Activated B cell treated with CpG ODN at 0.5 μM for 24 hours (primary cell): ENCODE measurements at regions not wholly inside any gene's neighbourhood (a gene's known extent, or its start where the extent isn't known, plus 50 kb on each side); places are given as distances from the start of the nearest gene placed in this dataset.

Experiments used
- ATAC-seq: fragments of 200-7000 bp; cut with Tn5 transposase; one replicate; pipeline ENCODE4 v1.10.0; 2021; ENCODE audit warnings: low read depth, mild to moderate bottlenecking, moderate library complexity
- CTCF ChIA-PET: fragments of 350-600 bp; sonication (Branson Sonifier 250); formaldehyde crosslinking; loops from one replicate; lab custom pipeline; 2021; ENCODE audit warnings: antibody characterized with exemption; lab: Charles Lee
- POLR2A ChIA-PET: fragments of 350-600 bp; sonication (Branson Sonifier 250); formaldehyde crosslinking; loops from one replicate; lab custom pipeline; 2021; ENCODE audit warnings: antibody characterized with exemption; lab: Charles Lee
- DNase-seq: peaks from one replicate; pipeline ENCODE4 v3.0.0; 2022
- H3K27ac Mint-ChIP-seq: one replicate; pipeline ENCODE4 v1.8.0; 2020; ENCODE audit warnings: mixed read lengths
- H3K27me3 Mint-ChIP-seq: one replicate; pipeline ENCODE4 v1.8.0; 2021; ENCODE audit warnings: mixed read lengths
- H3K36me3 Mint-ChIP-seq: one replicate; pipeline ENCODE4 v1.8.0; 2021; ENCODE audit warnings: low read depth, mixed read lengths
- H3K4me1 Mint-ChIP-seq: one replicate; pipeline ENCODE4 v1.8.0; 2021; ENCODE audit warnings: mixed read lengths
- H3K4me3 Mint-ChIP-seq: one replicate; pipeline ENCODE4 v1.8.0; 2020; ENCODE audit warnings: mild to moderate bottlenecking, mixed read lengths
- H3K9me3 Mint-ChIP-seq: one replicate; pipeline ENCODE4 v1.8.0; 2020; ENCODE audit warnings: mixed read lengths
- intact Hi-C: fragments of 100-400 bp; cut with micrococcal nuclease; formaldehyde crosslinking; loops from one replicate; pipeline ENCODE4 v1.15.1; 2024
- TF ChIP-seq, protein P1 (sequence below): fragments of 200-600 bp; IDR thresholded peaks from one replicate; pipeline ENCODE4 v1.8.0; 2022; ENCODE audit warnings: antibody characterized with exemption, mild to moderate bottlenecking

DNA sequence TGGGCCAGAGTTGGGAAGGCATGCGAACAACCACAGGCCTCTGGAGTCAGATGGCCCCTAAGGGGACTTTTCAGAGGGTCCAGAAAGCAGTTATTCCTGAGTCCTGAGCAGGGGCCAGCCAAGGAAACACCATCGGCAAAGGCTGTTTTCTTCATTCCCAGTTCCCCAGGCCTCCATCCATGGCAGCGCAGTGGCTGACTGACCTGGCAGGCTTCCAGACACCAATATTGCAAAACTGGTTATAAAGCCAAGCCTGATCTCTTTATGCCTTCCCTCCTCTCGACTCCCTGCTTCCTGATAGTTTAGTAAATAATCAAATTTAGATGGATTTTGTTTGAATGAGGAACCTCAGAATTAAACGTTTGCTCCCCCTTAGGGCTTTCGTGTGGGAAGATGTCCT, 133.4 kb upstream of the ITGA6 start:
- H3K36me3 Mint-ChIP-seq, result no peaks in the 10 kb centered on the region

DNA sequence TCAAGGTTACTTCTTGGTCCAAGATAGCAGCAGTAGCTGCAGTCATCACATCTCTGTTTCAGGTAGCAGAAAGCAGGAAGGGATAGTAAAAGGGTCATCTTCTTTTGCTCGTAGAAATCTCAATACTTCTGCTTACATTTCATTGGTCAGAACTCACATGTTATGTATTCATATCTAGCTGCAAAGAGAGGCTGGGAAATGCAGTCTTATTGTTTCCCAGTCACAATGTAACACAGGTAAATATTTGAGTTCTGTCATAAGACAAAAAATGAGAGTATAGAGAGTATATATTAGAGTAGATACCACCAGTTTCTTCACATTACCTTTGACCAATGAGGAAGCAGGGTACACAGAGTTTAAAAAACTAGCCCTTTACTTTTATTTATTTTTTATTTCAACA, 132.4 kb upstream of the ITGA6 start:
- ATAC-seq (no peak), DNase-seq (no peak)
- intact Hi-C loops, result no loop called here
- Mint-ChIP-seq H3K9me3 (no peaks in the 10 kb centered on the region), H3K27me3 (peaks cover 18% of the 10 kb centered on the region), H3K4me1 (no peaks in the 10 kb centered on the region), H3K36me3 (no peaks in the 10 kb centered on the region), H3K27ac (no peak overlapping the region), H3K4me3 (no peak overlapping the region)
- POLR2A ChIA-PET, result no interaction called here
- CTCF ChIA-PET, result no interaction called here
- TF ChIP-seq, protein P1, sequence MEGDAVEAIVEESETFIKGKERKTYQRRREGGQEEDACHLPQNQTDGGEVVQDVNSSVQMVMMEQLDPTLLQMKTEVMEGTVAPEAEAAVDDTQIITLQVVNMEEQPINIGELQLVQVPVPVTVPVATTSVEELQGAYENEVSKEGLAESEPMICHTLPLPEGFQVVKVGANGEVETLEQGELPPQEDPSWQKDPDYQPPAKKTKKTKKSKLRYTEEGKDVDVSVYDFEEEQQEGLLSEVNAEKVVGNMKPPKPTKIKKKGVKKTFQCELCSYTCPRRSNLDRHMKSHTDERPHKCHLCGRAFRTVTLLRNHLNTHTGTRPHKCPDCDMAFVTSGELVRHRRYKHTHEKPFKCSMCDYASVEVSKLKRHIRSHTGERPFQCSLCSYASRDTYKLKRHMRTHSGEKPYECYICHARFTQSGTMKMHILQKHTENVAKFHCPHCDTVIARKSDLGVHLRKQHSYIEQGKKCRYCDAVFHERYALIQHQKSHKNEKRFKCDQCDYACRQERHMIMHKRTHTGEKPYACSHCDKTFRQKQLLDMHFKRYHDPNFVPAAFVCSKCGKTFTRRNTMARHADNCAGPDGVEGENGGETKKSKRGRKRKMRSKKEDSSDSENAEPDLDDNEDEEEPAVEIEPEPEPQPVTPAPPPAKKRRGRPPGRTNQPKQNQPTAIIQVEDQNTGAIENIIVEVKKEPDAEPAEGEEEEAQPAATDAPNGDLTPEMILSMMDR, result no peak

More for the DNA sequence above, 133.4 kb upstream of the ITGA6 start:
- intact Hi-C loops, result no loop called here
- no peak for ATAC-seq
- Mint-ChIP-seq H3K27me3 (peaks cover 14% of the 10 kb centered on the region), H3K4me1 (no peaks in the 10 kb centered on the region), H3K27ac (no peak overlapping the region), H3K9me3 (no peaks in the 10 kb centered on the region), H3K4me3 (no peak overlapping the region)
- no peak for DNase-seq
- TF ChIP-seq, protein P1, result no peak
- ChIA-PET CTCF (no interaction called here), POLR2A (no interaction called here)

DNA sequence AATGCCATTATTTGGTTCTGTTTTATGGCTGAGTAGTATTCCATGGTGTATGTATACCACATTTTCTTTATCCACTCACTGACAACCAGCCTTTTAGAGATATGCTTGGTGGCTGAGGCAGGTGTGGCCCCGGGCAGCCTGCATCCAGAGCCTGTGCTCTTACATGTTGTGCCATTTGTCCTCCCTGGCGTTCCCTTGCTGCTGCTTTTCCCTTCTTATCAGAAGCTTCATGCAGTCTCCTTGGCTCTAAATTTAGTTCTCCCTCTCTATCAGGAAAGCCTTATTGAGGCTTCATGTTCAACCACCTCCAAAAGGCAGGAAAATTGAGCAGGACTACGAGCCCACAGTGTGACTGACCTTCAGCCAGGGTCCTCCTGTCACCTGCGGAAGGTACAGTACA, 131.7 kb upstream of the ITGA6 start:
- CTCF ChIA-PET, result no interaction called here
- no peak overlapping the region for H3K4me3 Mint-ChIP-seq
- H3K9me3 Mint-ChIP-seq, result no peaks in the 10 kb centered on the region
- intact Hi-C loops, result no loop called here
- no peaks in the 10 kb centered on the region for H3K36me3 Mint-ChIP-seq
- ATAC-seq (no peak), DNase-seq (no peak)
- no peak overlapping the region for H3K27ac Mint-ChIP-seq
- POLR2A ChIA-PET, result no interaction called here
- TF ChIP-seq, protein P1, result no peak
- peaks cover 23% of the 10 kb centered on the region for H3K27me3 Mint-ChIP-seq
- no peaks in the 10 kb centered on the region for H3K4me1 Mint-ChIP-seq

DNA sequence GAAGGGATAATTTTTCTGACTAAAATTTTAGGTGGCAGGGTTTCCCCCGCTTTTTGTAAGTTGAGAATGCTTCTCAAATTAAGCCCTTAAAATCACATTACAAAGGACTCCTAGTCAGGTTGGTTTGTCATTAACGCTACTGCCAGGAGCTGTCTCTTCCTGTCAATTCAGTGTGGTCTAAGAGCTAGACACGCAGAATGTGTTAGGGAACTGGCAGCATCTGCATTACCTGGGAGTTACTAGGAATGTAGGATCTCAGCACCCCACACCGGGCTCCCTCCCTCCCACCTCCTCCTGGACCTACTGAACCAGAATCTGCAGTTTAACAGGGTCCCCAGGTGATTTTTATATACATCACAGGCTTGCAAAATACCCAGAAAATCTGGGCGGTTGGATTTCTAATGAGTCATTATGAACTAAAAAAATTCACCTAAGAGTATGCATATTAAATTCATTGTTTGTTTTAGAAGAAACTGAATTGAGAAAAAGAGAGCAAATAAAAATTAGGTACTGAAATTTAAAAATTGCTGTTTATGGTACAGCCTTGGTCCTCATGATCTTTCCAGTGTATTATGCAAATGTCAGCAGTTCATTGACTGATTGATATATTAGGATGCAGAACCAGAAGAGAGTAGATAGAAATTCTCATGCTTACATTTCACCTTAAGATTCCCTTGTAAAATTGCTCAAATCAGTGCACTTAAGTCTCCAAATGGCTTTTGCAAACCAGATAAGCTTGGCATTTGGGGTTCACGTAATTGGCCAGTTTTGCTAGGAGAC, 130.9 kb upstream of the ITGA6 start:
- Mint-ChIP-seq H3K4me3 (no peak overlapping the region), H3K27ac (no peak overlapping the region), H3K4me1 (no peaks in the 10 kb centered on the region), H3K27me3 (peaks cover 26% of the 10 kb centered on the region), H3K36me3 (no peaks in the 10 kb centered on the region), H3K9me3 (no peaks in the 10 kb centered on the region)
- TF ChIP-seq, protein P1, result no peak
- ATAC-seq, result no peak
- intact Hi-C loops, result no loop called here
- ChIA-PET CTCF (no interaction called here), POLR2A (no interaction called here)
- DNase-seq, result no peak

DNA sequence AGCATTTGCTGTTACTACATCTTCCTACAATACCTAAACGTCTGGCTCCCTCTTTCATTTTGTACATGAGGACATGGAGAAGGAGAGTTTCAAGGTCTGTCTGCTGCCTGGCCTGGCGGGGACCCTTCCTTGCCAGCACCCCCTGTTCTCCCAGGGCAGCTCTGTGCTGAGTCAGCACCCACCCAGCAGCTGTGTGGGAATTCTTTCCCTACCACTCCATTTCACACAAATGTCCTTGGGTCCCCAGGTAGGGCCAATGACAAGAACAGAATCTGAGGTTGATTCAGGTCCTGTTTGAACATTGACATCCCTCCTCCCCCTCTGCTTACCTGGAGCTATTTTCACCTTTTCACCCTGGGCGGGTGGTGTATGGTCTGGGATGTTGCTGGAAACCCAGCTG, 129.9 kb upstream of the ITGA6 start:
- H3K27me3 Mint-ChIP-seq, result peaks cover 26% of the 10 kb centered on the region
- CTCF ChIA-PET, result no interaction called here
- no peak overlapping the region for H3K4me3 Mint-ChIP-seq
- H3K9me3 Mint-ChIP-seq, result no peaks in the 10 kb centered on the region
- DNase-seq (no peak), ATAC-seq (no peak)
- POLR2A ChIA-PET, result no interaction called here
- H3K4me1 Mint-ChIP-seq, result no peaks in the 10 kb centered on the region
- TF ChIP-seq, protein P1, result no peak
- H3K27ac Mint-ChIP-seq, result no peak overlapping the region
- intact Hi-C loops, result no loop called here
- H3K36me3 Mint-ChIP-seq, result no peaks in the 10 kb centered on the region
